Osteoblast (primary cell): ENCODE measurements at regions not wholly inside any gene's neighbourhood (a gene's known extent, or its start where the extent isn't known, plus 50 kb on each side); places are given as distances from the start of the nearest gene placed in this dataset.
A peak's percentile ranks its signal among the peaks of the same experiment; 100 is the strongest.

Experiments
- DNase-seq: peaks from one replicate; pipeline ENCODE4 v3.0.0; 2011; ENCODE audit warnings: low spot score, mixed read lengths; ENCODE audit not compliant: insufficient read length; ENCODE audit errors: missing footprints
- H2AFZ ChIP-seq: 2 replicates; pipeline ENCODE4 v1.6.0; 2011; ENCODE audit warnings: mild to moderate bottlenecking, low read length
- H3K27ac ChIP-seq: 2 replicates; pipeline ENCODE4 v1.5.1; 2011; ENCODE audit warnings: mild to moderate bottlenecking, low read depth, low read length, moderate library complexity
- H3K27me3 ChIP-seq: 2 replicates; pipeline ENCODE4 v1.6.0; 2012; ENCODE audit warnings: mild to moderate bottlenecking, control low read depth, inconsistent platforms, low read length, moderate library complexity; ENCODE audit not compliant: insufficient read depth
- H3K36me3 ChIP-seq: 2 replicates; pipeline ENCODE4 v1.5.1; 2011; ENCODE audit warnings: mild to moderate bottlenecking, low read length, control low read depth, moderate library complexity; ENCODE audit not compliant: insufficient read depth
- H3K4me1 ChIP-seq: 2 replicates; pipeline ENCODE4 v1.5.1; 2011; ENCODE audit warnings: mild to moderate bottlenecking, low read length, control low read depth, moderate library complexity; ENCODE audit not compliant: insufficient read depth
- H3K4me2 ChIP-seq: 2 replicates; pipeline ENCODE4 v1.6.0; 2011; ENCODE audit warnings: mild to moderate bottlenecking, low read length; ENCODE audit not compliant: insufficient read depth
- H3K4me3 ChIP-seq: fragments of 200-600 bp; sonication (generic); 3 replicates; pipeline ENCODE4 v1.5.1; 2012; ENCODE audit warnings: mild to moderate bottlenecking, low read length, inconsistent platforms; ENCODE audit not compliant: insufficient read depth
- H3K79me2 ChIP-seq: 2 replicates; pipeline ENCODE4 v1.6.0; 2012; ENCODE audit warnings: mild to moderate bottlenecking, low read length, control low read depth, inconsistent platforms; ENCODE audit not compliant: insufficient read depth
- H3K9me3 ChIP-seq: 2 replicates; pipeline ENCODE4 v1.5.1; 2011; ENCODE audit warnings: low read depth, low read length, control low read depth
- H4K20me1 ChIP-seq: 2 replicates; pipeline ENCODE4 v1.6.0; 2012; ENCODE audit warnings: mild to moderate bottlenecking, low read length, control low read depth; ENCODE audit not compliant: insufficient read depth
- CTCF ChIP-seq: IDR thresholded peaks from 2 replicates; pipeline ENCODE4 v1.5.1; 2011; ENCODE audit warnings: mild to moderate bottlenecking, low read depth, low read length, moderate library complexity; ENCODE audit errors: extremely low read depth

GRCh38 chr17:69876757-69877156, 198.3 kb upstream of the KCNJ16 start:
- no peak for TF ChIP-seq CTCF
- H3K4me3 ChIP-seq: no peak overlapping the region
- H3K4me1 ChIP-seq: peaks cover 23% of the 10 kb centered on the region
- H2AFZ ChIP-seq: no peak overlapping the region
- no peaks in the 10 kb centered on the region for H3K79me2 ChIP-seq
- no peaks in the 10 kb centered on the region for H3K36me3 ChIP-seq
- H3K4me2 ChIP-seq: no peak overlapping the region
- no peak overlapping the region for H3K27ac ChIP-seq
- no peaks in the 10 kb centered on the region for H4K20me1 ChIP-seq
- H3K27me3 ChIP-seq: no peaks in the 10 kb centered on the region
- no peaks in the 10 kb centered on the region for H3K9me3 ChIP-seq
- DNase-seq: no peak

- no peaks in the 10 kb centered on the region for H4K20me1 ChIP-seq
- H2AFZ ChIP-seq: no peak overlapping the region
- H3K27me3 ChIP-seq: no peaks in the 10 kb centered on the region
- no peaks in the 10 kb centered on the region for H3K36me3 ChIP-seq
- DNase-seq: peak; percentile 66
- TF ChIP-seq CTCF: no peak
- H3K9me3 ChIP-seq: no peaks in the 10 kb centered on the region
- no peak overlapping the region for H3K4me3 ChIP-seq
- peak overlapping the region; percentile 57 for H3K27ac ChIP-seq
- H3K4me1 ChIP-seq: peaks cover 20% of the 10 kb centered on the region
- H3K79me2 ChIP-seq: no peaks in the 10 kb centered on the region
- H3K4me2 ChIP-seq: no peak overlapping the region
These were observed 196.4 kb upstream of the KCNJ16 start for GRCh38 chr17:69878661-69879060.

- H3K27me3 ChIP-seq: no peaks in the 10 kb centered on the region
- no peak overlapping the region for H3K27ac ChIP-seq
- H3K4me1 ChIP-seq: peaks cover 13% of the 10 kb centered on the region
- H3K4me2 ChIP-seq: no peak overlapping the region
- H3K4me3 ChIP-seq: no peak overlapping the region
- no peak overlapping the region for H2AFZ ChIP-seq
- no peak for DNase-seq
- no peak for TF ChIP-seq CTCF
- no peaks in the 10 kb centered on the region for H3K36me3 ChIP-seq
- H4K20me1 ChIP-seq: no peaks in the 10 kb centered on the region
- H3K79me2 ChIP-seq: no peaks in the 10 kb centered on the region
- no peaks in the 10 kb centered on the region for H3K9me3 ChIP-seq
These were observed 195.4 kb upstream of the KCNJ16 start for GRCh38 chr17:69879576-69879975.

- Histone ChIP-seq H3K4me3 (no peak overlapping the region), H3K36me3 (no peaks in the 10 kb centered on the region), H3K9me3 (no peaks in the 10 kb centered on the region), H3K79me2 (no peaks in the 10 kb centered on the region), H3K27ac (no peak overlapping the region), H2AFZ (no peak overlapping the region), H3K4me1 (peaks cover 7% of the 10 kb centered on the region), H4K20me1 (no peaks in the 10 kb centered on the region), H3K4me2 (no peak overlapping the region), H3K27me3 (no peaks in the 10 kb centered on the region)
- TF ChIP-seq CTCF: no peak
- no peak for DNase-seq
These were observed 194.4 kb upstream of the KCNJ16 start for GRCh38 chr17:69880591-69881112.
